Kidney (tissue), 13 donors: ENCODE measurements at regions not wholly inside any gene's neighbourhood (a gene's known extent, or its start where the extent isn't known, plus 50 kb on each side); places are given as distances from the start of the nearest gene placed in this dataset.

Experiments used
- DNase-seq, 5 donors: peaks; one replicate each; pipeline ENCODE4 v3.0.0-alpha.2; 2013 to 2020
- FAIRE-seq: peaks from 2 replicates; lab custom pipeline; 2012; peaks lifted over from hg19 to GRCh38; lab: Jason Lieb, UNC
- H3K27ac ChIP-seq, 2 donors: one replicate each; pipeline ENCODE4 v1.7.0; 2013; ENCODE audit warnings: low read depth in 2 of 2, low read length in 2 of 2, inconsistent platforms in 1 of 2
- H3K27me3 ChIP-seq: one replicate; pipeline ENCODE4 v1.7.1; 2013; ENCODE audit warnings: low read length, inconsistent platforms; ENCODE audit not compliant: control insufficient read depth, insufficient read depth
- H3K36me3 ChIP-seq, 3 donors: one replicate each; pipeline versions ENCODE4 v1.7.0 to v1.7.1; 2013; ENCODE audit warnings: low read length in 3 of 3, control low read depth in 1 of 3, inconsistent platforms in 1 of 3; ENCODE audit not compliant: insufficient read depth in 3 of 3, control insufficient read depth in 2 of 3
- H3K4me1 ChIP-seq, 3 donors: one replicate each; pipeline versions ENCODE4 v1.7.0 to v1.7.1; 2013; ENCODE audit warnings: low read length in 3 of 3, inconsistent platforms in 1 of 3, low read depth in 1 of 3; ENCODE audit not compliant: control insufficient read depth in 2 of 3, insufficient read depth in 2 of 3
- H3K4me3 ChIP-seq, 3 donors: one replicate each; pipeline versions ENCODE4 v1.7.0 to v1.8.1; 2013; ENCODE audit warnings: low read length in 3 of 3, control low read depth in 1 of 3, inconsistent platforms in 1 of 3
- H3K9ac ChIP-seq, 3 donors: one replicate each; pipeline versions ENCODE4 v1.7.0 to v1.7.1; 2013; ENCODE audit warnings: low read length in 3 of 3, control low read depth in 1 of 3, inconsistent platforms in 1 of 3
- H3K9me3 ChIP-seq, 3 donors: one replicate each; pipeline versions ENCODE4 v1.7.0 to v1.7.1; 2013; ENCODE audit warnings: low read length in 3 of 3, control low read depth in 1 of 3, inconsistent platforms in 1 of 3; ENCODE audit not compliant: control insufficient read depth in 2 of 3, insufficient read depth in 1 of 3
- CTCF ChIP-seq: IDR thresholded peaks from 3 replicates; pipeline ENCODE4 v1.5.1; 2012; ENCODE audit warnings: mild to moderate bottlenecking, moderate library complexity, borderline replicate concordance; ENCODE audit not compliant: insufficient read depth; ENCODE audit errors: extremely low read depth
- intact Hi-C: fragments of 100-400 bp; cut with DNase I; formaldehyde crosslinking; loops from one replicate; pipeline ENCODE4 v1.11.1; 2022
- donor health status: control.
- donor health status: control.
- donor health status: control.
- donor health status: control.
- donor health status: control.
- donor health status: DM: yes; HTN: yes; CAD: no.
- donor health status: Normal renal cell carcinoma (clear cell type).

GRCh38 chr2:3911882-3912455, 208.6 kb downstream of the DCDC2C start:
- FAIRE-seq, result no peak
- no peaks in the 10 kb centered on the region for H3K4me1 ChIP-seq
- peak in 1 of 5 donors; percentile 25 for DNase-seq
- H3K4me3 ChIP-seq, result no peak overlapping the region
- H3K27me3 ChIP-seq, result no peaks in the 10 kb centered on the region
- peaks cover 0 to 5% (median 2%) of the 10 kb centered on the region in 3 donors for H3K9me3 ChIP-seq
- H3K9ac ChIP-seq, result no peak overlapping the region
- no peak for TF ChIP-seq CTCF
- H3K36me3 ChIP-seq, result no peaks in the 10 kb centered on the region
- no peak overlapping the region for H3K27ac ChIP-seq
- intact Hi-C loops, result no loop called here

GRCh38 chr2:3913166-3913565, 209.8 kb downstream of the DCDC2C start:
- Histone ChIP-seq H3K9ac (no peak overlapping the region), H3K36me3 (no peaks in the 10 kb centered on the region), H3K27me3 (no peaks in the 10 kb centered on the region), H3K9me3 (peaks cover 0 to 4% (median 2%) of the 10 kb centered on the region in 3 donors), H3K27ac (no peak overlapping the region), H3K4me1 (no peaks in the 10 kb centered on the region), H3K4me3 (no peak overlapping the region)
- TF ChIP-seq CTCF, result no peak
- intact Hi-C loops, result no loop called here
- no peak for FAIRE-seq
- peak in 1 of 5 donors; percentile 30 for DNase-seq

GRCh38 chr2:3914241-3914640, 210.9 kb downstream of the DCDC2C start:
- no peak overlapping the region for H3K27ac ChIP-seq
- DNase-seq (peak in 1 of 5 donors; percentile 19), FAIRE-seq (no peak)
- H3K9ac ChIP-seq, result no peak overlapping the region
- intact Hi-C loops, result no loop called here
- no peaks in the 10 kb centered on the region for H3K4me1 ChIP-seq
- peaks cover 0 to 2% (median 0%) of the 10 kb centered on the region in 3 donors for H3K9me3 ChIP-seq
- no peak overlapping the region for H3K4me3 ChIP-seq
- TF ChIP-seq CTCF, result no peak
- H3K36me3 ChIP-seq, result no peaks in the 10 kb centered on the region
- H3K27me3 ChIP-seq, result no peaks in the 10 kb centered on the region

- no peak for TF ChIP-seq CTCF
- Histone ChIP-seq H3K9ac (no peak overlapping the region), H3K27me3 (no peaks in the 10 kb centered on the region), H3K4me3 (no peak overlapping the region), H3K9me3 (peaks cover 0 to 2% (median 0%) of the 10 kb centered on the region in 3 donors), H3K27ac (no peak overlapping the region), H3K4me1 (no peaks in the 10 kb centered on the region), H3K36me3 (no peaks in the 10 kb centered on the region)
- no peak for DNase-seq
- FAIRE-seq, result no peak
- intact Hi-C loops, result no loop called here
These were observed 223.7 kb downstream of the DCDC2C start for GRCh38 chr2:3927031-3927430.
